Neural cell (in vitro differentiated cells): ENCODE measurements at regions not wholly inside any gene's neighbourhood (a gene's known extent, or its start where the extent isn't known, plus 50 kb on each side); places are given as distances from the start of the nearest gene placed in this dataset.

ENCODE experiments used
- H2AFZ ChIP-seq: fragments of 200-600, 300-800 bp; sonication (generic), shearing (Covaris generic); 2 replicates; pipeline ENCODE4 v1.6.0; 2014; ENCODE audit warnings: low read depth, mild to moderate bottlenecking, antibody characterized with exemption, low read length, moderate library complexity
- H3F3A ChIP-seq: fragments of 200-600 bp; shearing (Covaris generic); 2 replicates; pipeline ENCODE4 v1.6.1; 2016; ENCODE audit warnings: mild to moderate bottlenecking, moderate library complexity, mixed read lengths, antibody characterized with exemption, low read length; ENCODE audit not compliant: insufficient read depth, poor library complexity, severe bottlenecking
- H3K27ac ChIP-seq: fragments of 200-600, 300-800 bp; sonication (generic), shearing (Covaris generic); 2 replicates; pipeline ENCODE4 v1.5.1; 2014; ENCODE audit warnings: mild to moderate bottlenecking, low read length, moderate library complexity
- H3K27me3 ChIP-seq: fragments of 300-800, 200-600 bp; sonication (generic), shearing (Covaris generic); 2 replicates; pipeline ENCODE4 v1.6.0; 2014; ENCODE audit warnings: mild to moderate bottlenecking, low read depth, low read length, moderate library complexity; ENCODE audit not compliant: insufficient read depth
- H3K36me3 ChIP-seq: fragments of 300-800, 200-600 bp; sonication (generic), shearing (Covaris generic); 2 replicates; pipeline ENCODE4 v1.5.1; 2014; ENCODE audit warnings: mild to moderate bottlenecking, antibody characterized with exemption, low read length, moderate library complexity; ENCODE audit not compliant: insufficient read depth
- H3K4me2 ChIP-seq: fragments of 300-800, 200-600 bp; sonication (generic), shearing (Covaris generic); 2 replicates; pipeline ENCODE4 v1.6.0; 2014; ENCODE audit warnings: mild to moderate bottlenecking, low read length
- H3K4me3 ChIP-seq: fragments of 300-800, 200-600 bp; sonication (generic), shearing (Covaris generic); 2 replicates; pipeline ENCODE4 v1.5.1; 2014; ENCODE audit warnings: mild to moderate bottlenecking, low read length, moderate library complexity
- H3K79me2 ChIP-seq: fragments of 200-600 bp; shearing (Covaris generic); replicated peaks from 2 replicates; pipeline ENCODE4 v1.6.0; 2014; ENCODE audit warnings: mild to moderate bottlenecking, low read length, moderate library complexity; ENCODE audit not compliant: insufficient read depth
- H3K9ac ChIP-seq: fragments of 300-800, 200-600 bp; sonication (generic), shearing (Covaris generic); 2 replicates; pipeline ENCODE4 v1.6.1; 2016; ENCODE audit warnings: mild to moderate bottlenecking, low read length, mixed read lengths
- H3K9me2 ChIP-seq: fragments of 200-600 bp; shearing (Covaris generic); 2 replicates; pipeline ENCODE4 v1.6.1; 2016; ENCODE audit warnings: mild to moderate bottlenecking, low read length, mixed read lengths; ENCODE audit not compliant: insufficient read depth
- H3K9me3 ChIP-seq: fragments of 200-600, 300-800 bp; sonication (generic), shearing (Covaris generic); 2 replicates; pipeline ENCODE4 v1.6.1; 2016; ENCODE audit warnings: mild to moderate bottlenecking, mixed run types, low read length, moderate library complexity, mixed read lengths
- H4K20me1 ChIP-seq: fragments of 200-600 bp; shearing (Covaris generic); 2 replicates; pipeline ENCODE4 v1.6.1; 2016; ENCODE audit warnings: mild to moderate bottlenecking, mixed run types; ENCODE audit not compliant: insufficient read depth
- CTCF ChIP-seq: fragments of 450-650 bp; IDR thresholded peaks from 2 replicates; pipeline ENCODE4 v1.5.1; 2014; ENCODE audit warnings: antibody characterized with exemption, mild to moderate bottlenecking, moderate library complexity; ENCODE audit not compliant: poor library complexity, severe bottlenecking
- EP300 ChIP-seq: fragments of 450-650 bp; conservative IDR thresholded peaks from 2 replicates; pipeline ENCODE4 v1.6.1; 2014; ENCODE audit warnings: antibody characterized with exemption, mild to moderate bottlenecking, moderate library complexity; ENCODE audit not compliant: poor library complexity, severe bottlenecking
- EZH2 ChIP-seq: fragments of 200-600, 300-800 bp; shearing (Covaris generic), sonication (generic); IDR thresholded peaks from 2 replicates; pipeline ENCODE4 v1.6.1; 2014; ENCODE audit warnings: antibody characterized with exemption, low read length, borderline replicate concordance, mild to moderate bottlenecking; ENCODE audit not compliant: insufficient read depth, poor library complexity, severe bottlenecking
- MXI1 ChIP-seq: fragments of 450-650 bp; conservative IDR thresholded peaks from 2 replicates; pipeline ENCODE4 v1.6.1; 2014; ENCODE audit warnings: antibody characterized with exemption, mild to moderate bottlenecking; ENCODE audit not compliant: poor library complexity, severe bottlenecking
- POLR2AphosphoS5 ChIP-seq: IDR thresholded peaks from 2 replicates; pipeline ENCODE4 v1.6.1; 2012
- RAD21 ChIP-seq: fragments of 450-650 bp; conservative IDR thresholded peaks from 2 replicates; pipeline ENCODE4 v1.6.1; 2014; ENCODE audit warnings: antibody characterized with exemption, mild to moderate bottlenecking, moderate library complexity
- SMC3 ChIP-seq: fragments of 450-650 bp; conservative IDR thresholded peaks from 2 replicates; pipeline ENCODE4 v1.6.1; 2014; ENCODE audit warnings: antibody characterized with exemption, mild to moderate bottlenecking, moderate library complexity; ENCODE audit not compliant: poor library complexity
- TAF1 ChIP-seq: IDR thresholded peaks from 2 replicates; pipeline ENCODE4 v1.6.1; 2012; ENCODE audit warnings: low read depth
- TF ChIP-seq, protein P1 (sequence below): IDR thresholded peaks from 2 replicates; pipeline ENCODE4 v1.6.1; 2012; ENCODE audit warnings: borderline replicate concordance

GRCh38 chr4:169912996-169913395, 113.2 kb downstream of the MFAP3L start:
- Histone ChIP-seq H3K9me3 (no peaks in the 10 kb centered on the region), H3K27me3 (no peaks in the 10 kb centered on the region), H3K4me3 (no peak overlapping the region), H3K27ac (no peak overlapping the region), H3K9ac (no peak overlapping the region), H4K20me1 (no peaks in the 10 kb centered on the region), H3F3A (no peaks in the 10 kb centered on the region), H2AFZ (no peak overlapping the region), H3K4me2 (no peak overlapping the region), H3K9me2 (no peaks in the 10 kb centered on the region), H3K36me3 (no peaks in the 10 kb centered on the region), H3K79me2 (no peaks in the 10 kb centered on the region)
- TF ChIP-seq EP300 = no peak
- no peak for TF ChIP-seq MXI1
- no peak for TF ChIP-seq CTCF
- no peak for TF ChIP-seq SMC3
- TF ChIP-seq EZH2 = no peak
- no peak for TF ChIP-seq TAF1
- TF ChIP-seq RAD21 = no peak
- TF ChIP-seq, protein P1, sequence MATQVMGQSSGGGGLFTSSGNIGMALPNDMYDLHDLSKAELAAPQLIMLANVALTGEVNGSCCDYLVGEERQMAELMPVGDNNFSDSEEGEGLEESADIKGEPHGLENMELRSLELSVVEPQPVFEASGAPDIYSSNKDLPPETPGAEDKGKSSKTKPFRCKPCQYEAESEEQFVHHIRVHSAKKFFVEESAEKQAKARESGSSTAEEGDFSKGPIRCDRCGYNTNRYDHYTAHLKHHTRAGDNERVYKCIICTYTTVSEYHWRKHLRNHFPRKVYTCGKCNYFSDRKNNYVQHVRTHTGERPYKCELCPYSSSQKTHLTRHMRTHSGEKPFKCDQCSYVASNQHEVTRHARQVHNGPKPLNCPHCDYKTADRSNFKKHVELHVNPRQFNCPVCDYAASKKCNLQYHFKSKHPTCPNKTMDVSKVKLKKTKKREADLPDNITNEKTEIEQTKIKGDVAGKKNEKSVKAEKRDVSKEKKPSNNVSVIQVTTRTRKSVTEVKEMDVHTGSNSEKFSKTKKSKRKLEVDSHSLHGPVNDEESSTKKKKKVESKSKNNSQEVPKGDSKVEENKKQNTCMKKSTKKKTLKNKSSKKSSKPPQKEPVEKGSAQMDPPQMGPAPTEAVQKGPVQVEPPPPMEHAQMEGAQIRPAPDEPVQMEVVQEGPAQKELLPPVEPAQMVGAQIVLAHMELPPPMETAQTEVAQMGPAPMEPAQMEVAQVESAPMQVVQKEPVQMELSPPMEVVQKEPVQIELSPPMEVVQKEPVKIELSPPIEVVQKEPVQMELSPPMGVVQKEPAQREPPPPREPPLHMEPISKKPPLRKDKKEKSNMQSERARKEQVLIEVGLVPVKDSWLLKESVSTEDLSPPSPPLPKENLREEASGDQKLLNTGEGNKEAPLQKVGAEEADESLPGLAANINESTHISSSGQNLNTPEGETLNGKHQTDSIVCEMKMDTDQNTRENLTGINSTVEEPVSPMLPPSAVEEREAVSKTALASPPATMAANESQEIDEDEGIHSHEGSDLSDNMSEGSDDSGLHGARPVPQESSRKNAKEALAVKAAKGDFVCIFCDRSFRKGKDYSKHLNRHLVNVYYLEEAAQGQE = no peak
- no peak for TF ChIP-seq POLR2AphosphoS5

- no peak overlapping the region for H3K4me2 ChIP-seq
- no peaks in the 10 kb centered on the region for H3K27me3 ChIP-seq
- H4K20me1 ChIP-seq = no peaks in the 10 kb centered on the region
- no peak for TF ChIP-seq RAD21
- no peaks in the 10 kb centered on the region for H3F3A ChIP-seq
- no peaks in the 10 kb centered on the region for H3K79me2 ChIP-seq
- H3K4me3 ChIP-seq = no peak overlapping the region
- H3K9me2 ChIP-seq = no peaks in the 10 kb centered on the region
- H3K36me3 ChIP-seq = no peaks in the 10 kb centered on the region
- no peak overlapping the region for H3K27ac ChIP-seq
- H3K9ac ChIP-seq = no peak overlapping the region
- H3K9me3 ChIP-seq = no peaks in the 10 kb centered on the region
- H2AFZ ChIP-seq = no peak overlapping the region
Measured at GRCh38 chr4:169909897-169910296, 116.3 kb downstream of the MFAP3L start.

DNA sequence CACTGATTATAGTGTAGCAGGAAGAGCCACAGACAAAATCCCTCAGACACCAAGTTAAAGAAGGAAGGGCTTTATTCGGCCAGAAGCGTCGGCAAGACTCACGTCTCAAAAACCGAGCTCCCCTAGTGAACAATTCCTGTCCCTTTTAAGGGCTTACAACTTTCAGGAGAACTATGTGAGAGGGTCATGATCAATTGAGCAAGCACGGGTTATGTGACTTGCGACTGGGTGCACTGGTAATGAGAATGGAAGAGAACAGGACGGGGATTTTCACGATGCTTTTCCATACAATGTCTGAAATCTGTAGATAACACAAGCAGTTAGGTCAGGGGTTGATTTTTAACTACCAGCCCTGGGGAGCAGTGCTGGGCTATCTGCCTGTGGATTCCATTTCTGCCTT, 116.7 kb downstream of the MFAP3L start:
- TF ChIP-seq RAD21 (no peak), POLR2AphosphoS5 (no peak), EZH2 (no peak), MXI1 (no peak), EP300 (no peak)
- H3F3A ChIP-seq = no peaks in the 10 kb centered on the region
- no peak overlapping the region for H3K9ac ChIP-seq
- H3K4me3 ChIP-seq = no peak overlapping the region
- H2AFZ ChIP-seq = no peak overlapping the region
- no peaks in the 10 kb centered on the region for H3K27me3 ChIP-seq
- H3K79me2 ChIP-seq = no peaks in the 10 kb centered on the region
- H3K9me3 ChIP-seq = no peaks in the 10 kb centered on the region
- no peaks in the 10 kb centered on the region for H3K36me3 ChIP-seq
- no peak overlapping the region for H3K4me2 ChIP-seq
- H3K27ac ChIP-seq = no peak overlapping the region
- no peaks in the 10 kb centered on the region for H4K20me1 ChIP-seq
- H3K9me2 ChIP-seq = no peaks in the 10 kb centered on the region
